GM18499 (cell line): ENCODE measurements at regions not wholly inside any gene's neighbourhood (a gene's known extent, or its start where the extent isn't known, plus 50 kb on each side); places are given as distances from the start of the nearest gene placed in this dataset.

Experiments used
- ATAC-seq: cut with Tn5 transposase; IDR thresholded peaks from one replicate; pipeline ENCODE4 v1.9.1; 2021; ENCODE audit warnings: moderate number of reproducible peaks; ENCODE audit not compliant: insufficient read depth, unreplicated experiment

- no peak for ATAC-seq
These were observed 74.1 kb upstream of the NAA20 start for GRCh38 chr20:19943061-19943521.

- ATAC-seq = no peak
These were observed 72.2 kb upstream of the NAA20 start for GRCh38 chr20:19944772-19945459.

- no peak for ATAC-seq
These were observed 71.2 kb upstream of the NAA20 start for GRCh38 chr20:19945732-19946670.

- ATAC-seq = peak; percentile 68
These were observed 69.4 kb upstream of the NAA20 start for GRCh38 chr20:19947611-19948264.

GRCh38 chr20:19949195-19949867 lies 67.8 kb upstream of the NAA20 start:
- ATAC-seq = no peak

GRCh38 chr20:19950042-19950441 lies 67.1 kb upstream of the NAA20 start:
- ATAC-seq = no peak

- ATAC-seq = no peak
These were observed 64.8 kb upstream of the NAA20 start for GRCh38 chr20:19952392-19952791.

- ATAC-seq = no peak
These were observed 63.6 kb upstream of the NAA20 start for GRCh38 chr20:19953606-19954005.

- no peak for ATAC-seq
These were observed 60.2 kb upstream of the NAA20 start for GRCh38 chr20:19956976-19957375.

GRCh38 chr20:19958219-19958618 lies 58.9 kb upstream of the NAA20 start:
- ATAC-seq = no peak

- no peak for ATAC-seq
These were observed 58.2 kb upstream of the NAA20 start for GRCh38 chr20:19958928-19959327.

GRCh38 chr20:19960745-19961144 lies 56.4 kb upstream of the NAA20 start:
- no peak for ATAC-seq

GRCh38 chr20:19961293-19961692 lies 55.9 kb upstream of the NAA20 start:
- no peak for ATAC-seq

GRCh38 chr20:19962958-19963357 lies 54.2 kb upstream of the NAA20 start:
- ATAC-seq = no peak

- ATAC-seq = no peak
These were observed 52.6 kb upstream of the NAA20 start for GRCh38 chr20:19964289-19965265.

- no peak for ATAC-seq
These were observed 50.3 kb upstream of the NAA20 start for GRCh38 chr20:19966840-19967239.
